HL-60/S4 (cell line): ENCODE measurements at regions not wholly inside any gene's neighbourhood (a gene's known extent, or its start where the extent isn't known, plus 50 kb on each side); places are given as distances from the start of the nearest gene placed in this dataset.
"Not testable (repeated sequence)": the region's sequence is repeated elsewhere in the genome, so short reads cannot be mapped to it uniquely, and the experiment has no call there.

ENCODE experiments used
- in situ Hi-C: fragments of 300-500 bp; cut with MboI; formaldehyde crosslinking; loops from 2 replicates; pipeline ENCODE4 v1.14.3; 2022; ENCODE audit warnings: low sequenced_read_pairs

- in situ Hi-C loops: loop anchor here (25.0 kb wide), 1 partner anchor 193 kb away; the partner anchor contains the start of gene DDX52
Observed at GRCh38 chr17:37830151-37830993, 85.5 kb upstream of the HNF1B start.

DNA sequence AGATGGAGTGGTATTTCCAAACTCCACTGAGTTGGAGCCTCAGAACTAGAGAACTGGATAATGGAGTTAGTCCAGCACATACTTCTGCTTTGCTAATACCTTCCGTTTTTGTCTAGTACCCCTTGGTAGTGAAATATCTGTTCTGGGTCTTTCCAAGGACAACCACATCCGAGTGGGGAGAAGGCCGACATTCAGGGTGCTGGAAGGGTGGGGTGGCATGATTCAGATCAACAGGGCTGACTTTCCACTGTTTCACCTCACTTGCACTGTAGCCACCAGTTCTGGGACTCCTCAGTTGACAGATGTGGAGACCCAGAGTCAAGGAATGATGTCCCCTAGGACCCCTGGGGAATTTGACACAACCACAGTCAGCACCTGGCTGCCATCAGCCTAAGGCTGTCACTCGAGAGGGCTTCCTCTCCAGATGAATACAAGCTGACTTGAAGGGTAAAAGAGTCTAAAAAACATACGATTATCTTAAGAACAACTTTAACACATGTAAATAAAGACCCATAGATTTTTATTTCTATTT is 84.8 kb upstream of the HNF1B start:
- in situ Hi-C loops: loop anchor here (25.0 kb wide), 1 partner anchor 192 kb away; the partner anchor contains the start of gene DDX52

- in situ Hi-C loops: loop anchor here (25.0 kb wide), 1 partner anchor 191 kb away; the partner anchor contains the start of gene DDX52
Observed at GRCh38 chr17:37828651-37829124, 83.8 kb upstream of the HNF1B start.

GRCh38 chr17:37827905-37828650 is 83.2 kb upstream of the HNF1B start:
- in situ Hi-C loops: loop anchor here (25.0 kb wide), 1 partner anchor 191 kb away; the partner anchor contains the start of gene DDX52

GRCh38 chr17:37826497-37827430 is 81.9 kb upstream of the HNF1B start:
- in situ Hi-C loops: loop anchor here (25.0 kb wide), 1 partner anchor 189 kb away; the partner anchor contains the start of gene DDX52

DNA sequence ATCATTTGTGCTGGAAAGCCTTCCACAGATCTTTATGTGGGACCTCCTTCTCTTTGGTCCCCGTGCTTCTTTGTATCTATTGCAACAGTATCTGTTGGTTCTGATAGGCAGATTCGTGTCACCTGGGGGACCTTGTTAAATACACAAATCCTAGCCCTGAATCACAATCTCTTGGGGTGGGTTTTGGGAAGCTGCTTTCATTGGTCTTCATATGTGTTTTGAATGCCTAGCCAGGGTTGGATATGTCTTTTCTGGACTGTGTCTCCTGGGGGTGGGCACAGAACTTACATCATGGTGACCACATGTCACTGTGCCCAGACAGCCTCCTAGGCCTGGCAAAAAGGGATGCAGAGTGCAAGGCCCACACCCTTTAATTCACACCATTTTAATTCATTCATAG is 81.0 kb upstream of the HNF1B start:
- in situ Hi-C loops: loop anchor here (25.0 kb wide), 1 partner anchor 189 kb away; the partner anchor contains the start of gene DDX52

DNA sequence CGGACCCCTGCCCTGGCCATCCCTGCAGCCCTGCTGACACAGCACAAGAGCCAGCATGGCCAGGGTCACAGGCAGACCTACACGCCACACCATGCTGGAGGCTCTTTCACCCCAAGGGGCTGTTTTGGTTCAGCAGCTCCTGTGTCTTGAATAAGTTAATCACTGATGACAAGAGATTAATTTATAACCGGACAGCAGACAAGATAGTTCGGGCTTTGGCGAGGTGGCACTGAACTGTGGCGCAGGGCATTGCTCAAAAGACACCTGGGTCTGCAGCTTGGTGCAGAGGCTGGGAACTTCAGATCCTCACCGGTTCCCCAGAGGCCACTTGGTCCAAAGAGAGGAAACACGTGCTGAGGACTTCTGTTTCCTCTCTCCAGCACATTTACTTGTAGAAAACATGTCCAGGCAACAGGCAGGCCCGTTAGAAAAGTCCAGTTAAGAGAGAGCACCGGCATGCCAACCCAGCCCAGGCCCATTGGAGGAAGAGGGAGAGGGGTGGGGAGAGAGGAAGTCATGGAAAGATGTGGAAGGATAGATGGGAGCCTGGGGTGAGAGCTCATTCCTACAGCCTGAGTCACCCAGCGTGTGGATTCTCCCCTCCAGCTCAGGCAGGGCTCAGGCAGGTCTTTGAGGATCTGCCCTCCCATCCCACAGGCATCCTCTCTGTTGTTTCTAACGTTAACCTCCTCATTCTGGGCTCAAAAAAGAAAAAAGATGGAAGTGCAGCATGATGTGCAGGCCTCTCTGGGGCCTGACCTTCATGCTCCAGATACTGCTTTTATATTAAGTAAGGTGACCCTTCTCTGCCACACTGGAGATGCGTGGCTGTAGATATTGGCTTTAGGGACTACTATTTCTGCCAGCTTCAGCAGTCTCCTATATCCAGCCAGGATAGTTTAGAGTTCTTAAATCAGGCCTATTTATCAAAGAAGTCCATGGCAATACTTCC is 80.0 kb upstream of the HNF1B start:
- in situ Hi-C loops: loop anchor here (25.0 kb wide), 1 partner anchor 188 kb away; the partner anchor contains the start of gene DDX52

- in situ Hi-C loops: no loop called here
Observed at GRCh38 chr17:37823996-37824395, 79.1 kb upstream of the HNF1B start.

- in situ Hi-C loops: no loop called here
Observed at GRCh38 chr17:37820995-37821713, 76.3 kb upstream of the HNF1B start.

DNA sequence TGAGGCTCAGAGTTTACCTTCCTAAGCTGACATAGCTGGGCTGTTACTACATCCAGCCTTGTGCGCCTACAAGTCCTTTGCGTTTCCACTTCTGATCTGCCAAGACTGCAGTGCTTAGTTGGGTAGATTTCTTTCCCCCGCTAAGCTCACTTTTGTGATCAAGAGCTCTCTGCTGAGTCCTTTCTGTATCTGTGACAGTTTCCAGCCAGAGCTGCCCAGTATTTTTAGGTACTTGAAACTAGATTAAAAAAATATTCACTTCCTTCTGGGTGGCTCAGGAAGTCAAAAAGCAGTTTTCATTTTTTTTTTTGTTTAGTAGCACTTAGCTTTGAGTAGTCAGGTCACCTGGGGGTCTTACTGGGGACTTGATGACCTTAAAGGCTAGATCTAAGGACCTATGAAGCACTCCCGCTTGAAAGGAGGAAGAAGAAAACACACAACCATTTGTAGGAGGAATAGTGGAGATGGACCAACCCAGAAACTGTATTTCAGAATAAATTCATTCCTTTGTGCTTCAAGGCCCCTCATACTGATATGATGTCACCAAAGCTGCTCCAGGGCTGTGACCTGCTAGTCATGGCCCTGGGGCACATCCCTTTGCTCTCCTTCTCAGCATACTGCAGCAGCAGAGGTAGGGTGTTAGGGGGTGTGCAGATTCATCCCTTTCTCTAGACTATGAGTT is 75.6 kb upstream of the HNF1B start:
- in situ Hi-C loops: no loop called here

- in situ Hi-C loops: no loop called here
Observed at GRCh38 chr17:37818689-37819088, 73.8 kb upstream of the HNF1B start.

DNA sequence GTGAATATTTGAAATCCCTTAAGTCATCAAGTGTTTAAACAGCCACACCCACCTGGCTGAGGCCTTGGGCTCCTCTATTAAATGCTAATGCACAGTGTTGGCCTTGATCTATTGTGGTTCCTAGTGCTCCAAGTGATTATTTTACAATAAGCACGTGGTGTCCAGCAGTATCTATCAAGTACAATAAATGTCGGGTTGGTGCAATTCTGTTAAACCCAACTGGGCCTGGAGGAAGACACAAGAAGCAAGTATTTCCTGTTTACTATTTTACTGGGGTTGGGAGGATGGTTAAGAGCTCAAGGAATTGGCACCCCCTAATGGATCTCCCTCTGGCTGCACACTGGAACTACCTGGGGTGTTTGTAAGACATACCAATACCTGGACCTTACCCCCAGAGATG is 72.1 kb upstream of the HNF1B start:
- in situ Hi-C loops: no loop called here

DNA sequence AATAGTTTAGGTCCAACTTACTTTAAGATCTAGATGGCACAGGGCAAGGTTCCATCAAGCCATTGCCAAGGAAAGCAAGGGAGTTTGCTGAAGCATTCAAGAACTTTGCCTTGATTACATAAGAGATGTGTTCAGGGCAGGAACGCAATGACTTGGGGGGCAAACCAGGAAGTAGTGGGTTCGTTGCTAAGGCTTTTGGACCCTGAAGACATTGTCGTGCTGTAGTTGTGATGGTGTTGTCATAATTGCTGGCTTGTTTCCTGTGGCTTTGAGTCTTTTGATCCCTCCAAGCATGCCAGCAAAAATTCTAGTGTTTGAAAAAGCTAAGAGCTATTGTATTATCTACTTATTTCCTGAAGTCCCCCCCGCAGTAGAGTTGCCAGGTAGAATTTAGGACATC is 70.7 kb upstream of the HNF1B start:
- in situ Hi-C loops: no loop called here

DNA sequence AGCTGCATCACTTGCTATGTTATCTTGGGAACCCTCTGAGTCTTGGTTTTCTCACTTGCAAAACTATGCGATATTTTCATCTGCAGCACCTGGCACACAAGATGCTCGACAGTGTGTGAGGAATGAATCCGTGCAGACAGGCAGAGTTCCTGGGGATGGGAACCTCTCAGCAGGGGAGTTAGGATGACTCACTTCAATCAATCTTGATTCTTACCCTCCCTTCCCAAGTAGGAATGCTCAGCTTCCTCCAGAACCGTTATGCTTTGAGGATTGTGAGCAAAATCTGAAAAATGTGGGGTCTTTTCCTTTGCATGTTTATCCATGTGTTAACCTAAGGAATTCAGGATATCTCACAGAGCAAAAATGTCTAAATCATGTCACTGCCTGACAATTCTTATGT is 68.9 kb upstream of the HNF1B start:
- in situ Hi-C loops: no loop called here

DNA sequence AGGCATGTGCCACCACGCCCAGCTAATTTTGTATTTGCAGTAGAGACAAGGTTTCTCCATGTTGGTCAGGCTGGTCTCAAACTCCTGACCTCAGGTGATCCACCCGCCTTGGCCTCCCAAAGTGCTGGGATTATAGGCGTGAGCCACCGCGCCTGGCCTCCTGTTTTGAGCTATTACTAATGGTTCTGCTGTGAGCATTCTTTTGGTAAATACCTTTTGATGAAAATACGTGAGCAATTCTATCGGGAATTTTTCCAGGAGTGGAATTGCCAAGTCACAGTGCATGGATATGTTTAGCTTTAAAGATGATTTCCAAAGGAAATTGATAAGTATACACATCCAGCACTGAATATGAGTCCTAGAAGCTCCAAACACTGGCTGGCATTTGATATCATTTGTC is 64.0 kb upstream of the HNF1B start:
- in situ Hi-C loops: not testable (repeated sequence)

- in situ Hi-C loops: no loop called here
Observed at GRCh38 chr17:37802712-37803416, 58.0 kb upstream of the HNF1B start.

GRCh38 chr17:37802061-37802595 is 57.3 kb upstream of the HNF1B start:
- in situ Hi-C loops: no loop called here
